HG03378 (cell line): ENCODE measurements at regions not wholly inside any gene's neighbourhood (a gene's known extent, or its start where the extent isn't known, plus 50 kb on each side); places are given as distances from the start of the nearest gene placed in this dataset.
"Not testable (repeated sequence)": the region's sequence is repeated elsewhere in the genome, so short reads cannot be mapped to it uniquely, and the experiment has no call there.

Source experiments
- ATAC-seq: cut with Tn5 transposase; IDR thresholded peaks from one replicate; pipeline ENCODE4 v1.9.1; 2021; ENCODE audit warnings: mild to moderate bottlenecking, moderate library complexity; ENCODE audit not compliant: unreplicated experiment

- ATAC-seq: no peak
Measured at GRCh38 chr7:109402107-109402506, 832.4 kb downstream of the DNAJB9 start.

GRCh38 chr7:109407756-109408155, 838.1 kb downstream of the DNAJB9 start:
- ATAC-seq: no peak

- no peak for ATAC-seq
Measured at GRCh38 chr7:109437957-109438356, 868.3 kb downstream of the DNAJB9 start.

- ATAC-seq: no peak
Measured at GRCh38 chr7:109449760-109450159, 880.1 kb downstream of the DNAJB9 start.

GRCh38 chr7:109456116-109456515, 886.4 kb downstream of the DNAJB9 start:
- ATAC-seq: no peak

- no peak for ATAC-seq
Measured at GRCh38 chr7:109460296-109460695, 890.6 kb downstream of the DNAJB9 start.

GRCh38 chr7:109462171-109462570, 892.5 kb downstream of the DNAJB9 start:
- no peak for ATAC-seq

- not testable (repeated sequence) for ATAC-seq
Measured at GRCh38 chr7:109467729-109468128, 898.1 kb downstream of the DNAJB9 start.

GRCh38 chr7:109473172-109473571, 903.5 kb downstream of the DNAJB9 start:
- ATAC-seq: no peak

- no peak for ATAC-seq
Measured at GRCh38 chr7:109476409-109476808, 906.7 kb downstream of the DNAJB9 start.

GRCh38 chr7:109479388-109479787, 909.7 kb downstream of the DNAJB9 start:
- no peak for ATAC-seq

- not testable (repeated sequence) for ATAC-seq
Measured at GRCh38 chr7:109490607-109491006, 920.9 kb downstream of the DNAJB9 start.

GRCh38 chr7:109497053-109497452, 927.4 kb downstream of the DNAJB9 start:
- no peak for ATAC-seq

GRCh38 chr7:109498131-109498530, 928.5 kb downstream of the DNAJB9 start:
- no peak for ATAC-seq

- no peak for ATAC-seq
Measured at GRCh38 chr7:109503421-109503820, 933.7 kb downstream of the DNAJB9 start.

GRCh38 chr7:109522585-109522984, 952.9 kb downstream of the DNAJB9 start:
- ATAC-seq: no peak

GRCh38 chr7:109527833-109528232, 958.2 kb downstream of the DNAJB9 start:
- ATAC-seq: no peak

- ATAC-seq: no peak
Measured at GRCh38 chr7:109529712-109530111, 960.0 kb downstream of the DNAJB9 start.

- no peak for ATAC-seq
Measured at GRCh38 chr7:109532262-109532992, 962.8 kb downstream of the DNAJB9 start.

- ATAC-seq: no peak
Measured at GRCh38 chr7:109545686-109546085, 976.0 kb downstream of the DNAJB9 start.

GRCh38 chr7:109549471-109550193, 980.0 kb downstream of the DNAJB9 start:
- ATAC-seq: no peak

GRCh38 chr7:109552017-109552416, 982.3 kb downstream of the DNAJB9 start:
- ATAC-seq: no peak
